Gastroesophageal sphincter (tissue), 3 donors: ENCODE measurements at regions not wholly inside any gene's neighbourhood (a gene's known extent, or its start where the extent isn't known, plus 50 kb on each side); places are given as distances from the start of the nearest gene placed in this dataset.

Experiments
- CTCF ChIP-seq, 4 experiments: fragments of 200-600 bp in 2 of 4; fragments of 450-650 bp in 2 of 4; sonication (generic) in 1 of 4; IDR thresholded peaks; one replicate each; pipeline ENCODE4 v1.5.1; 2017 to 2019; ENCODE audit warnings: antibody characterized with exemption in 4 of 4, mild to moderate bottlenecking in 2 of 4, moderate library complexity in 2 of 4
- EP300 ChIP-seq: sonication (generic); formaldehyde crosslinking; IDR thresholded peaks from one replicate; pipeline ENCODE4 v1.6.1; 2017; ENCODE audit warnings: antibody characterized with exemption, mild to moderate bottlenecking
- POLR2A ChIP-seq, 2 donors: fragments of 450-650 bp; IDR thresholded peaks; one replicate each; pipeline ENCODE4 v1.6.1; 2017; ENCODE audit warnings: antibody characterized with exemption in 2 of 2, mild to moderate bottlenecking in 2 of 2, moderate library complexity in 1 of 2

- TF ChIP-seq CTCF (IDR thresholded peaks at IDR 0.05) (no peak), EP300 (no peak), POLR2A (IDR thresholded peaks at IDR 0.05) (no peak)
Observed at GRCh38 chr1:61531716-61532115, 193.2 kb downstream of the TM2D1 start.
